ENCODE measurements at regions not wholly inside any gene's neighbourhood (a gene's known extent, or its start where the extent isn't known, plus 50 kb on each side); places are given as distances from the start of the nearest gene placed in this dataset.

GRCh38 chr13:72586518-72586917 lies 140.9 kb downstream of the MZT1 start:
- H3K27ac ChIP-seq: no peak overlapping the region

GRCh38 chr13:72585254-72585653 lies 142.2 kb downstream of the MZT1 start:
- H3K4me1 ChIP-seq (ENCODE audit: low read depth, poor library complexity, severe bottlenecking): no peaks in the 10 kb centered on the region
- no peaks in the 10 kb centered on the region for H3K27me3 ChIP-seq (ENCODE audit: insufficient read depth, low read depth)
- H3K27ac ChIP-seq: no peak overlapping the region
- no peaks in the 10 kb centered on the region for H4K20me1 ChIP-seq (ENCODE audit: insufficient read depth)
- H3K4me2 ChIP-seq: no peak overlapping the region
- H3K4me3 ChIP-seq (IDR thresholded peaks at IDR 0.05; ENCODE audit: insufficient read depth, low read depth, low read length): no peak overlapping the region
- H3K36me3 ChIP-seq (ENCODE audit: insufficient read depth): no peaks in the 10 kb centered on the region
- H3K9ac ChIP-seq: no peak overlapping the region
- no peak for TF ChIP-seq CTCF (conservative IDR thresholded peaks at IDR 0.05; ENCODE audit: low read depth, low read length)
- H3K79me2 ChIP-seq (ENCODE audit: insufficient read depth, low read depth): no peaks in the 10 kb centered on the region
- no peak overlapping the region for H2AFZ ChIP-seq (ENCODE audit: low read depth)

More at GRCh38 chr13:72586518-72586917, 140.9 kb downstream of the MZT1 start:
- Histone ChIP-seq H2AFZ (ENCODE audit: low read depth) (no peak overlapping the region), H3K4me3 (IDR thresholded peaks at IDR 0.05; ENCODE audit: insufficient read depth, low read depth, low read length) (no peak overlapping the region), H3K36me3 (ENCODE audit: insufficient read depth) (no peaks in the 10 kb centered on the region), H3K4me2 (no peak overlapping the region), H3K4me1 (ENCODE audit: low read depth, poor library complexity, severe bottlenecking) (no peaks in the 10 kb centered on the region), H3K27me3 (ENCODE audit: insufficient read depth, low read depth) (no peaks in the 10 kb centered on the region), H3K79me2 (ENCODE audit: insufficient read depth, low read depth) (no peaks in the 10 kb centered on the region), H3K9ac (no peak overlapping the region), H4K20me1 (ENCODE audit: insufficient read depth) (no peaks in the 10 kb centered on the region)
- no peak for TF ChIP-seq CTCF (conservative IDR thresholded peaks at IDR 0.05; ENCODE audit: low read depth, low read length)

- Histone ChIP-seq H4K20me1 (ENCODE audit: insufficient read depth) (no peaks in the 10 kb centered on the region), H3K4me1 (ENCODE audit: low read depth, poor library complexity, severe bottlenecking) (no peaks in the 10 kb centered on the region), H3K4me3 (IDR thresholded peaks at IDR 0.05; ENCODE audit: insufficient read depth, low read depth, low read length) (no peak overlapping the region), H3K9ac (no peak overlapping the region), H2AFZ (ENCODE audit: low read depth) (no peak overlapping the region), H3K27me3 (ENCODE audit: insufficient read depth, low read depth) (no peaks in the 10 kb centered on the region), H3K4me2 (no peak overlapping the region), H3K36me3 (ENCODE audit: insufficient read depth) (no peaks in the 10 kb centered on the region), H3K27ac (no peak overlapping the region), H3K79me2 (ENCODE audit: insufficient read depth, low read depth) (no peaks in the 10 kb centered on the region)
- no peak for TF ChIP-seq CTCF (conservative IDR thresholded peaks at IDR 0.05; ENCODE audit: low read depth, low read length)
Observed at GRCh38 chr13:72571191-72571590, 156.2 kb downstream of the MZT1 start.

GRCh38 chr13:72570019-72570418 lies 157.4 kb downstream of the MZT1 start:
- Histone ChIP-seq H3K9ac (no peak overlapping the region), H3K4me2 (no peak overlapping the region), H3K4me3 (IDR thresholded peaks at IDR 0.05; ENCODE audit: insufficient read depth, low read depth, low read length) (no peak overlapping the region), H3K4me1 (ENCODE audit: low read depth, poor library complexity, severe bottlenecking) (no peaks in the 10 kb centered on the region), H2AFZ (ENCODE audit: low read depth) (no peak overlapping the region), H3K27ac (no peak overlapping the region), H3K36me3 (ENCODE audit: insufficient read depth) (no peaks in the 10 kb centered on the region), H3K79me2 (ENCODE audit: insufficient read depth, low read depth) (no peaks in the 10 kb centered on the region), H3K27me3 (ENCODE audit: insufficient read depth, low read depth) (no peaks in the 10 kb centered on the region), H4K20me1 (ENCODE audit: insufficient read depth) (no peaks in the 10 kb centered on the region)
- no peak for TF ChIP-seq CTCF (conservative IDR thresholded peaks at IDR 0.05; ENCODE audit: low read depth, low read length)
